IPS DF 19.7 (cell line): ENCODE measurements at regions not wholly inside any gene's neighbourhood (a gene's known extent, or its start where the extent isn't known, plus 50 kb on each side); places are given as distances from the start of the nearest gene placed in this dataset.

Experiments used
- DNase-seq: peaks from one replicate; pipeline ENCODE4 v3.0.0-alpha.2; 2013; ENCODE audit warnings: low read depth, low spot score

DNA sequence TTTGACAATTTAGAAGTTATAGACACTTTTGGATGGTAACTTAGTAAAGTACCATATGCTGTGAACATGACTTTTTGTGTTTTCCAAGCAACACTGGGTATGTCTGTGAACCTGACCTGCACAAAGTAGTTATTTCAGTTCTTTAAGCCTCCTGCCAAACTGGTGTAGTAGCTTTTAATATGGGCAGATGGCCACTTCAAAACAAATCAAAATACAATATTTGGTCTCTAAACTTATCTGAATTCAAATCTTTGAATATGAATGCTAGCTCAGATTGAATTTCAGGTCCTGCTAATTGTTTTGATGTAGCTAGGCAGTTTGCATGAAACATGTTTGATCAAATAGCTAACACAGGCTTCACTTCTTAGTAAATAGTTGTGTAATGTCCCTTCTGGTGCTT is 1176.7 kb upstream of the CDH9 start:
- no peak for DNase-seq

- no peak for DNase-seq
These were observed 1175.9 kb upstream of the CDH9 start for GRCh38 chr5:28214292-28214691.

DNA sequence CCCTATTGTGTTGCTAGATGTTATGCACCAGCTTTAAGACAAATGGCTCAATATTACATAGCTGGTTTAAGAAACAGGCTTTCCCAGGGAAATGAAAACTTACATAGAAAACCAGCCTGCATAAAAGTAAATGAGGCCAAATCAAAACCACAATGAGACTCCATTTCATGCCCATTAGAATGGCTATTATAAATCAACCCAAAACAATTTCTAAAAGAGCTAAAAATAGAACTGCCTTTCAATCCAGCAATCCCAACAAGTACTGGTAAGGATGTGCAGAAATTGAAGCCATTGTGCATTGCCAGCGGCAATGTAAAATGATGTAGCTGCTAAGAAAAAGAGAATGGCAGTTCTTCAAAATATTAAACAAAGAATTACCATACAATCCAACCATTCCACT is 1170.0 kb upstream of the CDH9 start:
- no peak for DNase-seq

GRCh38 chr5:28190011-28190410 is 1151.6 kb upstream of the CDH9 start:
- no peak for DNase-seq

DNA sequence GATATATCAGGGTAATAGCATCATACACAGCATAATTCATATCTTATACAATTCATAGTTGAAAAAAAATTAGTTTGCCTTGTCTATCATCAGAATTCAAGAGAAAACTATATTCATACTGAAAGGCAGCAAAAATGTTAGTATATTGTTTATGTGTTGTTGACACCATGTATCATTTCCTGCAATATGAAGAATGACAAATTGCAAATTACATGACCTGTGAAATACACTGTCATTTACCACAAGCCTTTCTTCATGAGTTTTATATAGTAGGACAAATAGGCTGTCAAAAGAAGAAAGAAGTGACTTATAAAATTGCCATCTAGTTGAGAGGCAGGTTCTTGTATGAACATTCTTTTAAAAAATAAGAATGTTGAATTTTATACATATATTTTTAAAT is 1136.3 kb upstream of the CDH9 start:
- no peak for DNase-seq

DNA sequence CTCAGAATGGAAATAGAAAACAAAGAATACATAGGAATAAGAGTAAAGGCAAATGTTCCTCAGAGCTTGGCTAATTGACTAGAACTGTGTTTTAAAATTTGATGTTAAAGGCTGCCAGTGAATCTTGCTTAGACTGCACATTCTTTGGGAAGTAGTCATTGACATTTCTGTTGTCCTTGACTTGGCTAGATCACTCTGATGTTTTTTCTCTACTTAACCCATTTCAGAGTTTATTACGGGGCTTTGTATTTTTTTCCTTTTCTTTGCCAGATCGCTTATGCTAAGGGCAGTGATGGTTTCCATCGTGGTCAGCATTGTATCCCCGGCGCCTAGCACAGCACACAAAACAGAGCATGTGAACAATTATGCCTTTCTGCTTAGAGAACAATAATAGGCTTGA is 1126.7 kb upstream of the CDH9 start:
- DNase-seq, result no peak

DNA sequence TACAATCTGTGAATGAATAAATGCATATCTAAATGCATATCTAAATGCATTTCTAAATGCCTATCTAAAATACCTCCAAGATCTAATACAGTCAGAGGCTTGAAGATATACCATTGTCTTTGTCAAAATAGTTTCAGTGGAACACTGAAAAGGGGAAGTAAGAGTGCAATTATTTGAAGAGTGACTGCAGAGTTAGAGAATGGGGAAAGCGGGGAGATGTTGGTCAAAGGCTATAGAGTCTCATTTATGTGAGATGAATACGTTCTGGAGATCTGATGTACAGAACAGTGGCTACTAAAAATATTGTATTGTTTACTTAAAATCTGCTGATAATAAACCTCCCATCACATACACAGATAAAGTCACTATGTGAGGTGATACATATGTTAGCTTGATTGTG is 1126.2 kb upstream of the CDH9 start:
- DNase-seq, result no peak

- DNase-seq, result no peak
These were observed 1118.6 kb upstream of the CDH9 start for GRCh38 chr5:28156981-28157380.

GRCh38 chr5:28143519-28143918 is 1105.1 kb upstream of the CDH9 start:
- no peak for DNase-seq

- DNase-seq, result no peak
These were observed 1093.8 kb upstream of the CDH9 start for GRCh38 chr5:28132151-28132550.

- no peak for DNase-seq
These were observed 1079.3 kb upstream of the CDH9 start for GRCh38 chr5:28117691-28118090.

- no peak for DNase-seq
These were observed 1078.9 kb upstream of the CDH9 start for GRCh38 chr5:28117273-28117672.

DNA sequence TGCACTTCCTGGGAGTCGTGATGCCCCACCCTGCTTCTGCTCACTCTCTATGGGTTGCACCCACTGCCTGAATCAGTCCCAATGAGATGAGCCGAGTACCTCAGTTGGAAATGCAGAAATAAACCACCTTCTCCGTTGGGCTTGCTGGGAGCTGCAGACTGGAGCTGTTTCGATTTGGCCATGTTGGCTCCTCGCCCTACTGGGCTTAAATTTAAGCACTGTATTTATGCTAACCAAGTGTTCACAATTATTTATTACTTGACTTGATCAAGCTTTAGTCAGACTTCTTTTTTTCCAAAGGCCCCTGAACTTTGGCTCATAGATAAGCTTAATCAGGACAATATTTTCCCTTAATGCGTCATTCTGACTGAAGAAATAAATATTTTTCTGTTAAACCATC is 1072.4 kb upstream of the CDH9 start:
- DNase-seq, result no peak

GRCh38 chr5:28104080-28104479 is 1065.7 kb upstream of the CDH9 start:
- no peak for DNase-seq

DNA sequence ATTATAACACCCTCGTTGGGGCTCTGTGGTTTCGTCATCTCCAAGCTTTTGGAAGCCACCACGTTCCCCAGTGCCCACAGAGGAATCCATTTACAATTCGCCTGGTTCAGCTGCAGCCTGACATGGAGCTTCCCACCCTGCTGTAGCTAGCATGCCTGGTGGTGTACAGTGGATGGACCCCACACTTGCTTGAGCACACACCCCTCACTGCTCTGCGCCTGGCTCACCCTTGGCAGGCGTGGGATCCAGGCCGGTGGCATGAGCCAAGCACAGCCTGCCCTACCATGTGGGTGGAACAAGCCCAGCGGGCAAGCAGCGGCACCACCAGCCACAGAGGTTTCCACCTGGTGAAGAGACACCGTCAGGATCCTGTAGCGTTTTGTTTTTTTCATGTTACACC is 1045.7 kb upstream of the CDH9 start:
- no peak for DNase-seq

DNA sequence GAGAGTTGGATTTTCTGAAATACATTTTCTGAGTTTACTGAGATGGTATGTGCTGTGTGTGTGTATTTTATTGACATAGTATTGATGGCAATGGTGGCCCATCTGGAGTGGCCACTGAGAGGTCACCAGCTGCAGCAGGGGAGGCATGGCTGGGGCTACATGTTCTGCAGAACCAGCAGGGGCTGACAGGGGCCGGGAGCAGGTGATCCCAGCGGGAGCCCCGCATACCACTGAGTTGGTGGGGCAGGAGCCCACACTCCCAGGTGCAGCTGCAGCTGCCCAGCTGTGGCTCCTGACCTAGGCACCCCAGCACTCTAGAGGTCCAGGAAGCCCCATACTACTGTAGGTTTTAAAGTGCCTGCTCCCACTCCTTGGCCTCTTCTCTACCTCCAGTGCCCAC is 1044.2 kb upstream of the CDH9 start:
- no peak for DNase-seq

- no peak for DNase-seq
These were observed 1039.2 kb upstream of the CDH9 start for GRCh38 chr5:28077291-28078240.

DNA sequence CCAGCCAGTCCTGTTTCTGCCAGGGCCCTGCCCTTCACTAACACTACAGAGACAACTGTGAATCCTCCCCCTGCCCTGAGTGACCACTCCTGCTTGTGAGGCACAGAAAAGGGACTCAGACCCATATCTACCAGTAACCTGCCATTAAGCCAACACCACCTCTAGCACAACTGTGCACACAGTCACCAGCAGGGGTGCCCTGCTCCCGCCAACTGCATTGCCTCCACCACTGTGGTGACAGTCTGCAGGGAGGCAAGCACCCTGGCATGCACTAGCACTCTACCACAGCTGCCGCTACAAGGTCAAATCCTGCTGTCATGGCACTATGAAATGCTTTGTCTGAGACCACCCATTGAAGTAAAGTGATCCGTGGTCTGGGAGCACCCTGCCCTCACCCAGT is 1028.5 kb upstream of the CDH9 start:
- DNase-seq, result no peak

DNA sequence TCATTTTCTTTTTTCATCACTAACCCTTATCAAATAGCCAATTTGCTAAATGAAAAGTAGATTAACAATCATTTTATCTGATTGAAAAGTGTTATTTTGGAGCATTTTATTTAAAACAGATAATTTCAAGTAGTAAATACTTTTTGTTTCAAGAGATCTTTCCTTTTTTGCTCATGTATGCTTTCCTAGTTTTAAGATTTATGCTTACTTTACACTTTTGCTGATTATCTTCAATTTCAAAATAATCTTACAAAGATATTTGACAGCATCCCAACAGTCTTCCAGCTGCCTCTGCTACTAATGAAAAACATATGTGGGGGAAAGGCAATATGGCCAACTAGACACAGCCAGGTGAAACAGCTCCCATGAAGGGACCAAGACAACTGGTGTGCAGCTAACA is 1027.3 kb upstream of the CDH9 start:
- DNase-seq, result no peak

DNA sequence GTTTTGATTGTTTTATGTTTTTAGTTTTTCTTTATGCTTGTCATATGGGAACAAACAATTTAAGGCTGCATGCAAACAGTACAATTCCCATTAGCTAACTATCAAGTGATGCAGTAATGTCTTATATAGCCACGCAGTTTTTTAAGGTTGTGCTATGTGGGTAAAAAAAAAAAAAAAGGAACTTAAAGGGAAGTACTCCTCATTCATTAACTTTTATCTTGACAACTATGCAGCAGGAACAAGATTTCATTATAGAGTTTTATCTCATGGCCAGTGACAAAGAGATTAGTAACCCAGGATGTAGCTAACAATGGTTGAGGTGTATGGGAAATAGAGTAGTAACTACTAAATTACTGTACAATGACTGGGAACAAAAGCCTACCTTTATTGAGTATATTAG is 1008.2 kb upstream of the CDH9 start:
- no peak for DNase-seq

DNA sequence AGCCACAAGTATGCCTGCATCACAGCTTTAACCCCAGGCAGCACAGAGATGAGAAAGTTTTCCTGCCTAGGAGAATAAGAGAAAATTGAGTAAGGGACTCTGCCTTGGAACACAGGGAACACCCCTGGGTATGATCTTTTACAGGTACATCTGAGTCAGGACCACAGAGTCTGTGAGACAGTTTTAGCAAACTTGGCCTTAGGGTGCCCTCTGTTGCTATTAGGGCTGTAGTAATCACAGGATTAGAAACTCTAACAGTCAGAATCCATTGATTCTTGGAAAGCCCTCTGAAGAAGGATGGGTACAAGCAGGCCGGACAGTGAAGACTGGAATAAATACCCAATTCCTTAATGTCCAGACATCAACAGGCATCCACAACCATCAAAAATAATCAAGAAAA is 989.5 kb upstream of the CDH9 start:
- DNase-seq, result no peak

GRCh38 chr5:28017178-28017577 is 978.8 kb upstream of the CDH9 start:
- no peak for DNase-seq

- no peak for DNase-seq
These were observed 976.4 kb upstream of the CDH9 start for GRCh38 chr5:28014779-28015178.

- DNase-seq, result no peak
These were observed 974.2 kb upstream of the CDH9 start for GRCh38 chr5:28012538-28012937.
